GM20000 (cell line): ENCODE measurements at regions not wholly inside any gene's neighbourhood (a gene's known extent, or its start where the extent isn't known, plus 50 kb on each side); places are given as distances from the start of the nearest gene placed in this dataset.

Source experiments
- DNase-seq: peaks from one replicate; pipeline ENCODE4 v3.0.0; 2012; ENCODE audit warnings: low spot score
- TF ChIP-seq, protein P1 (sequence below): IDR thresholded peaks from 2 replicates; pipeline ENCODE4 v1.5.1; 2012; ENCODE audit warnings: mild to moderate bottlenecking, control low read depth; ENCODE audit errors: extremely low read depth, missing control alignments

GRCh38 chr2:198900141-198900540 is 557.6 kb downstream of the SATB2 start:
- TF ChIP-seq, protein P1, sequence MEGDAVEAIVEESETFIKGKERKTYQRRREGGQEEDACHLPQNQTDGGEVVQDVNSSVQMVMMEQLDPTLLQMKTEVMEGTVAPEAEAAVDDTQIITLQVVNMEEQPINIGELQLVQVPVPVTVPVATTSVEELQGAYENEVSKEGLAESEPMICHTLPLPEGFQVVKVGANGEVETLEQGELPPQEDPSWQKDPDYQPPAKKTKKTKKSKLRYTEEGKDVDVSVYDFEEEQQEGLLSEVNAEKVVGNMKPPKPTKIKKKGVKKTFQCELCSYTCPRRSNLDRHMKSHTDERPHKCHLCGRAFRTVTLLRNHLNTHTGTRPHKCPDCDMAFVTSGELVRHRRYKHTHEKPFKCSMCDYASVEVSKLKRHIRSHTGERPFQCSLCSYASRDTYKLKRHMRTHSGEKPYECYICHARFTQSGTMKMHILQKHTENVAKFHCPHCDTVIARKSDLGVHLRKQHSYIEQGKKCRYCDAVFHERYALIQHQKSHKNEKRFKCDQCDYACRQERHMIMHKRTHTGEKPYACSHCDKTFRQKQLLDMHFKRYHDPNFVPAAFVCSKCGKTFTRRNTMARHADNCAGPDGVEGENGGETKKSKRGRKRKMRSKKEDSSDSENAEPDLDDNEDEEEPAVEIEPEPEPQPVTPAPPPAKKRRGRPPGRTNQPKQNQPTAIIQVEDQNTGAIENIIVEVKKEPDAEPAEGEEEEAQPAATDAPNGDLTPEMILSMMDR, result no peak
- DNase-seq, result no peak

DNA sequence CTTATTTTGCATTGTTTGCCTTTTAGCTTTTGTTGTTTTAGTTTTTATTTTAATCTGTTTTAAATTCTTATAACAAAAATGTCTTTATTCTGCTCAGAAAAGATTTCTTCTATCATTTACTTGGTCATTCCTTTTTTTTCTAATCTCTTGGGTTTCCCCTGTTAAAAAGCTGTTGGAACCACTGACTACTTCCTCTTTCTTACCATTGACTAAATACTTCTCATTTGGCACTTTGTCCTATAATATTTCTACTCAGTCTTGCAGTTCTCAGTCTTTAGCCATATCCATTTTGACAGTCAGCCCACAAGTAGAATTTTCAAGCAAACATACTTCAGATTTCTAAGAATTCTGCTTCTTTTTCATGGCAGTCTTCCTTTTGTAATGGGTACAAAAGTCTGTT is 567.2 kb downstream of the SATB2 start:
- TF ChIP-seq, protein P1, result no peak
- peak; percentile 20 for DNase-seq

DNA sequence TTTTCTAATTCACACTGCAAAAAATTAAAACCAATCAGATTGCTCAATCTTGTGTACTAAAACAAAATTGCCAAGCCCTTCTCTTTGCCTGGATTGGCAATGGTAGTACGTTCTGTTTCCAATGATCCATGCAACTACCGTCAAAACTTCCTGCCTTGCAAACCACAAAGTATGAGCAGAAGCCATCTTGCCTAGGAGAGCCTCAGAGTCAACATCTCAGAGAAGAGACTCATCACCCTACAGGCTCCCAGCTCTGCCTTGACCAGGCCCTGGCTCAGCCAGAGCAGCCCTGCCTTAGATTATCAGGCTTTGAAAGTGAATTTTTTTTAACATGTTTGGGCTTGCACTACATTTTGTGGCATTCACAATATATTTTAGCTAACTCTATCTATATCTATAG is 574.1 kb downstream of the SATB2 start:
- TF ChIP-seq, protein P1, result no peak
- no peak for DNase-seq

DNA sequence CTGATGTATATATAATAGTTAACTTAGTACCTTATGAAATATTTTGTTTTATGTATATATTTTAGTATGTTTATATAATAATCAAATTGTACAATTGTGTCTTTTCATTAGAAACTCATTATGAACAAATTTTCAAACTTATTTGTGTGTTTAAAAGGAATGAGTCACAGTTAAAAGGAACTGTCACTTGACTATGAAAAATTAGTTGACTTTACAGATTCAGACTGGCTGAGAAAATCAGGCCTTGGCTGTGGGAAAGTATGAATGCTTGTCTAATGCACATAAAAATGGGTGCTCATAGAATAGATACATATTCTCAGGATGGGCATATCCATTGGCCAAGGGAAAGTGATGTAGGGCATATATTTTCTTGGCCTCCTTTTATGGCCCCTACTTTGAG is 576.8 kb downstream of the SATB2 start:
- TF ChIP-seq, protein P1, result no peak
- no peak for DNase-seq

- DNase-seq, result no peak
- TF ChIP-seq, protein P1, result no peak
These were observed 577.3 kb downstream of the SATB2 start for GRCh38 chr2:198880421-198880820.

DNA sequence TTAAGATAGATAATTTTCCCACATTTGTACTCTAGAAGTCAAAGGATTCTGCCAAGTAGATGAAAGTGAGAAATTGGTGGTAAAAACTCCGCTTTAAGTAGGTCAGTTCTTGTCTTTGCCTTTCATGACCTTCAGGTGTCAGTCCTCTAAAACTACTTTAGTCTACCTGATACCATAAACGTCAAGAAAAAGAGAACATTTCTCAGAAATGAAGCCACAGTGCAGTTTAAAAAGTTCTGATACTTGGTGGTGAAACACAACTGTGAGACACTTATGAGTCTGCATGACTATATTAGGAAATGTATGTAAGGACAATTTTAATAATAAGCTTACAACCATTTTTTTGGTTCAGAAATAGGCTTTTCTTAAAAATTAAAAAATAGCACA is 583.3 kb downstream of the SATB2 start:
- TF ChIP-seq, protein P1, result no peak
- DNase-seq, result no peak

DNA sequence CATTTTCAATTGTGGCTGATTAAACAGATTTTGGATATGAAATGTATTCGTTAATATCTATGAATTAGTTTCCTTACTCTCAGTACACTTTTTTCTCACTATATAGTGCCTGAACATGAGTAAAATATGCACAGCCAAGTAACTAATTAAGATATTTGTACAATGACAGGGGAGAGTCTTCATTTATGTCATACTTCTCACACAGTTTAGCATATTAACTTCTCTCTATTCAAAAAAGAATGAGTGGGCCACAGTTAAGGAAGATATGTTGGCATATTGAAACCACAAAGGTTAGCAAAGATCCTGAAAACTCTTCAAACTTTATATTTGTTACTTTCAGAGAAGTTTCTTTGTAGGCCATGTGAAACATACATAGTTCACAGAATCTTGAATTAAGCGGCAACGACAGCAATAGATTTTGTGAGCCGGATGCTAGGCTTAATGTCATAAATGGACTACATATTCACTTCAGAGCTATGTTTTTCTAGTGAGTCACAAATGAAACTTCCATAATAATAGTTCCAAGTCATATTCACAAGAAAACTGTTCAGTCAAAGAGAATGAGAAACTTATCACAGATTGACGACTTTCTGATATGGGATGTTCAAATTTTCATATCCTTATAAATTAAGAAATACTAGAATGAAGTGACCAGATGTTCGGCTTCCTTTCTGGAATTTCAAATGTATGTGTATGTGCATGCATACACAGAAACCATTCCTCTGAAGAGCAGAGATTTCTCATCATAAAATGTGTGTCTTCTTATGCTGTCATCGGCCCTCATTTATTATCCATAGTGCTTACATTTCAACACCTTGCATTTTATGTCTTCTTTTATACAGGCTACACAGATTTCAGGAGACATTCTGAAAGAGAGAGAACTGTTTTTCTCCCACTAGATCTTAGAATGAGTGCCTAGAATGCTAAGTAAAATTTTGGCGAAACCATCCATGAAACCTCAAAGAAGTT is 584.0 kb downstream of the SATB2 start:
- TF ChIP-seq, protein P1, result no peak

More for the DNA sequence above, 584.0 kb downstream of the SATB2 start:
- DNase-seq, result no peak
